CD4-positive, alpha-beta T cell (primary cell): ENCODE measurements at regions not wholly inside any gene's neighbourhood (a gene's known extent, or its start where the extent isn't known, plus 50 kb on each side); places are given as distances from the start of the nearest gene placed in this dataset.

Experiments used
- ATAC-seq: fragments of 200-7000 bp; cut with Tn5 transposase; one replicate; pipeline ENCODE4 v1.10.0; 2022; ENCODE audit warnings: mild to moderate bottlenecking; ENCODE audit not compliant: poor library complexity
- CTCF ChIA-PET: fragments of 350-600 bp; sonication (Branson Sonifier 250); formaldehyde crosslinking; loops from one replicate; lab custom pipeline; 2021; ENCODE audit warnings: antibody characterized with exemption, inconsistent platforms; lab: Charles Lee
- POLR2A ChIA-PET: fragments of 350-600 bp; sonication (Branson Sonifier 250); formaldehyde crosslinking; loops from one replicate; lab custom pipeline; 2021; ENCODE audit warnings: antibody characterized with exemption, inconsistent platforms; lab: Charles Lee
- DNase-seq, 14 experiments: peaks; one replicate each; pipeline ENCODE4 v3.0.0-alpha.2; 2013 to 2020; ENCODE audit warnings: mixed read lengths in 2 of 14
- H3K27ac ChIP-seq, 2 donors: one replicate each; pipeline versions ENCODE4 v1.5.1 to v1.7.0; 2013; ENCODE audit warnings: low read length in 2 of 2, low read depth in 1 of 2, mild to moderate bottlenecking in 1 of 2
- H3K27me3 ChIP-seq, 2 experiments: 1 replicate in 1 of 2; 2 replicates in 1 of 2; pipeline versions ENCODE4 v1.6.1 to v1.7.0; 2013; ENCODE audit warnings: low read length in 2 of 2, control low read depth in 1 of 2, mild to moderate bottlenecking in 1 of 2, moderate library complexity in 1 of 2; ENCODE audit not compliant: insufficient read depth in 2 of 2, control insufficient read depth in 1 of 2
- H3K36me3 ChIP-seq: one replicate; pipeline ENCODE4 v1.6.1; 2013; ENCODE audit warnings: low read length, control low read depth; ENCODE audit not compliant: insufficient read depth
- H3K4me1 ChIP-seq: one replicate; pipeline ENCODE4 v1.6.1; 2013; ENCODE audit warnings: low read length, control low read depth; ENCODE audit not compliant: insufficient read depth
- H3K4me3 ChIP-seq: one replicate; pipeline ENCODE4 v1.5.1; 2013; ENCODE audit warnings: mild to moderate bottlenecking, low read length, moderate library complexity
- H3K9me3 ChIP-seq, 2 experiments: 1 replicate in 1 of 2; 2 replicates in 1 of 2; pipeline versions ENCODE4 v1.6.1 to v1.7.0; 2013; ENCODE audit warnings: low read length in 2 of 2, mild to moderate bottlenecking in 2 of 2, control low read depth in 1 of 2, moderate library complexity in 1 of 2; ENCODE audit not compliant: control insufficient read depth in 1 of 2, insufficient read depth in 1 of 2
- H3K27ac Mint-ChIP-seq: one replicate; pipeline ENCODE4 v1.8.0; 2020; ENCODE audit warnings: mixed read lengths
- H3K27me3 Mint-ChIP-seq: one replicate; pipeline ENCODE4 v1.8.0; 2021; ENCODE audit warnings: mixed read lengths
- H3K36me3 Mint-ChIP-seq: one replicate; pipeline ENCODE4 v1.8.0; 2021; ENCODE audit warnings: low read depth, mixed read lengths
- H3K4me1 Mint-ChIP-seq: one replicate; pipeline ENCODE4 v1.8.0; 2021; ENCODE audit warnings: low read depth, mixed read lengths
- H3K4me3 Mint-ChIP-seq: one replicate; pipeline ENCODE4 v1.8.0; 2020; ENCODE audit warnings: mild to moderate bottlenecking, mixed read lengths
- H3K9me3 Mint-ChIP-seq: one replicate; pipeline ENCODE4 v1.8.0; 2020; ENCODE audit warnings: mixed read lengths
- CTCF ChIP-seq: fragments of 200-600 bp; IDR thresholded peaks from one replicate; pipeline ENCODE4 v1.8.0; 2022; ENCODE audit warnings: antibody characterized with exemption, mild to moderate bottlenecking
- intact Hi-C, 2 experiments: fragments of 100-400 bp; cut with DNase I in 1 of 2; cut with micrococcal nuclease in 1 of 2; formaldehyde crosslinking; loops; one replicate each; pipeline versions ENCODE4 v1.15.1 to v1.9.0; 2023 to 2025; cut with DNase I, micrococcal nuclease

- no peaks in the 10 kb centered on the region for H3K4me1 Mint-ChIP-seq
- no peaks in the 10 kb centered on the region for H3K4me1 ChIP-seq
- H3K27me3 Mint-ChIP-seq: no peaks in the 10 kb centered on the region
- CTCF ChIA-PET: no interaction called here
- no peak overlapping the region for H3K27ac ChIP-seq
- DNase-seq (no peak), ATAC-seq (no peak)
- POLR2A ChIA-PET: no interaction called here
- H3K4me3 Mint-ChIP-seq: no peak overlapping the region
- H3K27ac Mint-ChIP-seq: no peak overlapping the region
- H3K9me3 ChIP-seq: peaks cover 4 to 5% of the 10 kb centered on the region in 2 experiments
- no peak overlapping the region for H3K4me3 ChIP-seq
- H3K36me3 ChIP-seq: no peaks in the 10 kb centered on the region
- H3K9me3 Mint-ChIP-seq: peaks cover 16% of the 10 kb centered on the region
- intact Hi-C loops: no loop called here
- TF ChIP-seq CTCF: no peak
- no peaks in the 10 kb centered on the region for H3K27me3 ChIP-seq
- no peaks in the 10 kb centered on the region for H3K36me3 Mint-ChIP-seq
Measured at GRCh38 chr13:57056601-57057180, 84.0 kb upstream of the PRR20A start.

GRCh38 chr13:57063007-57063406 is 77.7 kb upstream of the PRR20A start:
- intact Hi-C loops: no loop called here
- Mint-ChIP-seq H3K9me3 (peaks cover 7% of the 10 kb centered on the region), H3K4me1 (no peaks in the 10 kb centered on the region)

GRCh38 chr13:57073983-57074382 is 66.7 kb upstream of the PRR20A start:
- Histone ChIP-seq H3K36me3 (no peaks in the 10 kb centered on the region), H3K4me3 (no peak overlapping the region), H3K27ac (no peak overlapping the region), H3K9me3 (peaks cover 5 to 8% of the 10 kb centered on the region in 2 experiments), H3K27me3 (no peaks in the 10 kb centered on the region), H3K4me1 (no peaks in the 10 kb centered on the region)
- intact Hi-C loops: no loop called here
- Mint-ChIP-seq H3K36me3 (no peaks in the 10 kb centered on the region), H3K27ac (no peak overlapping the region), H3K9me3 (peaks cover 7% of the 10 kb centered on the region), H3K4me3 (no peak overlapping the region), H3K4me1 (no peaks in the 10 kb centered on the region), H3K27me3 (no peaks in the 10 kb centered on the region)
- ChIA-PET CTCF (no interaction called here), POLR2A (no interaction called here)
- TF ChIP-seq CTCF: no peak
- ATAC-seq: no peak
- no peak for DNase-seq

More at GRCh38 chr13:57063007-57063406, 77.7 kb upstream of the PRR20A start:
- Histone ChIP-seq H3K36me3 (no peaks in the 10 kb centered on the region), H3K4me3 (no peak overlapping the region), H3K9me3 (peaks cover 0 to 4% of the 10 kb centered on the region in 2 experiments), H3K27me3 (no peaks in the 10 kb centered on the region), H3K4me1 (no peaks in the 10 kb centered on the region), H3K27ac (no peak overlapping the region)
- CTCF ChIA-PET: no interaction called here
- DNase-seq (no peak), ATAC-seq (no peak)
- Mint-ChIP-seq H3K27ac (no peak overlapping the region), H3K27me3 (no peaks in the 10 kb centered on the region), H3K4me3 (no peak overlapping the region), H3K36me3 (no peaks in the 10 kb centered on the region)
- TF ChIP-seq CTCF: no peak
- POLR2A ChIA-PET: no interaction called here
